ENCODE measurements at regions not wholly inside any gene's neighbourhood (a gene's known extent, or its start where the extent isn't known, plus 50 kb on each side); places are given as distances from the start of the nearest gene placed in this dataset.

DNA sequence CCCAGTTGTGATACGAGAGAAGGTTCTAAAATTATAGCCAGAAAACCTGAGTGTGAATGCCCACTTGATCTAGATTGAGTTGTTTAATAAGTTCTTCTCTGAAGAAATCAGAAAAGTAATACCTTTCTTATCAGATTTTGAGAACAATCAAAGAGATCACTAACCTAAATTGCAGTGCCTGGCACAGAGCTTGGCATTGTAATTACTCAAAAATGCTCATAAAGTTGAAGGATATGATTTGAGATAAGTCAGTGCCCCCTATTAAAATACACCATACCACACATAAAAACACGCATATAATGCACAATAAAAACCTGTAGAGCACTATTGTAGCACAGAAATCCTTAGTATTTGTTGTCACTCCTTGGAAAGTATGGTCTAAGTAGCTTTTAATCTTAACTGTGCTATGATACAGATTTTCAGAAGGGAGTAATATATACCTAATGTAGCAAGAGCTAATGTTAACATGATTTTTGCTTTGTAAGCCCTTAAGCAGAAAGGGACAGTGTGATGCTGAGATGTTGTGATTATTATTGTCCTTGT lies 257.5 kb upstream of the CDH18 start:
- Histone ChIP-seq H3K9me3 (ENCODE audit: control insufficient read depth in 4 of 4, low read length in 3 of 4) (peaks cover 0 to 2% (median 0%) of the 10 kb centered on the region in 4 donors), H3K9ac (ENCODE audit: low read depth in 1 of 2, low read length in 2 of 2) (no peak overlapping the region), H3K4me1 (ENCODE audit: control insufficient read depth in 4 of 4, insufficient read depth in 4 of 4, low read length in 3 of 4) (no peaks in the 10 kb centered on the region), H3K36me3 (ENCODE audit: control insufficient read depth in 4 of 4, insufficient read depth in 3 of 4, low read depth in 1 of 4, low read length in 3 of 4) (no peaks in the 10 kb centered on the region), H3K4me3 (ENCODE audit: low read depth in 1 of 3, low read length in 3 of 3) (no peak overlapping the region), H3K27me3 (ENCODE audit: control insufficient read depth in 4 of 4, insufficient read depth in 4 of 4, low read length in 3 of 4) (no peaks in the 10 kb centered on the region), H3K27ac (ENCODE audit: low read depth in 1 of 2, low read length in 2 of 2) (no peak overlapping the region)
- no peak for DNase-seq (ENCODE audit: low spot score)
- WGBS, result 51% methylated on average over 2 of the region's 2 CpGs
- TF ChIP-seq NR2F2 (IDR thresholded peaks at IDR 0.05) (no peak), FOXA2 (IDR thresholded peaks at IDR 0.05) (no peak)

DNA sequence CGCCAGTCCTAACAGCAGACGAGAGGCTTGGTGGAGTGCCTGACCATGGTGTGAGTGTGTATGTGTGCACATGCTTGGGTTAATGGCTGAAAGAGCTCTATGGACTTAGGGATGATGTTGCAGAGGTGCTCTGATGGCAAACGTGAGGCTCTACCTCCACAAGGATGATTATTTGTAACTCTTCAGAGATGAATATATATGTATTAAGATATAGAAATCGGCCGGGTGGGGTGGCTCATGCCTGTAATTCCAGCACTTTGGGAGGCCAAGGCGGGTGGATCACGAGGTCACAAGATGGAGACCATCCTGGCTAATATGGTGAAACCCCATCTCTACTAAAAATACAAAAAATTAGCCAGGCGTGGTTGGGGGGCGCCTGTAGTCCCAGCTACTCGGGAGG lies 253.4 kb upstream of the CDH18 start:
- 83% methylated on average over 10 of the region's 10 CpGs for WGBS
- Histone ChIP-seq H3K27ac (ENCODE audit: low read depth in 1 of 2, low read length in 2 of 2) (no peak overlapping the region), H3K9ac (ENCODE audit: low read depth in 1 of 2, low read length in 2 of 2) (no peak overlapping the region), H3K9me3 (ENCODE audit: control insufficient read depth in 4 of 4, low read length in 3 of 4) (no peaks in the 10 kb centered on the region), H3K4me1 (ENCODE audit: control insufficient read depth in 4 of 4, insufficient read depth in 4 of 4, low read length in 3 of 4) (no peaks in the 10 kb centered on the region), H3K36me3 (ENCODE audit: control insufficient read depth in 4 of 4, insufficient read depth in 3 of 4, low read depth in 1 of 4, low read length in 3 of 4) (no peaks in the 10 kb centered on the region), H3K27me3 (ENCODE audit: control insufficient read depth in 4 of 4, insufficient read depth in 4 of 4, low read length in 3 of 4) (no peaks in the 10 kb centered on the region), H3K4me3 (ENCODE audit: low read depth in 1 of 3, low read length in 3 of 3) (no peak overlapping the region)
- TF ChIP-seq HNF4G (IDR thresholded peaks at IDR 0.05), result no peak
- TF ChIP-seq, protein P1, sequence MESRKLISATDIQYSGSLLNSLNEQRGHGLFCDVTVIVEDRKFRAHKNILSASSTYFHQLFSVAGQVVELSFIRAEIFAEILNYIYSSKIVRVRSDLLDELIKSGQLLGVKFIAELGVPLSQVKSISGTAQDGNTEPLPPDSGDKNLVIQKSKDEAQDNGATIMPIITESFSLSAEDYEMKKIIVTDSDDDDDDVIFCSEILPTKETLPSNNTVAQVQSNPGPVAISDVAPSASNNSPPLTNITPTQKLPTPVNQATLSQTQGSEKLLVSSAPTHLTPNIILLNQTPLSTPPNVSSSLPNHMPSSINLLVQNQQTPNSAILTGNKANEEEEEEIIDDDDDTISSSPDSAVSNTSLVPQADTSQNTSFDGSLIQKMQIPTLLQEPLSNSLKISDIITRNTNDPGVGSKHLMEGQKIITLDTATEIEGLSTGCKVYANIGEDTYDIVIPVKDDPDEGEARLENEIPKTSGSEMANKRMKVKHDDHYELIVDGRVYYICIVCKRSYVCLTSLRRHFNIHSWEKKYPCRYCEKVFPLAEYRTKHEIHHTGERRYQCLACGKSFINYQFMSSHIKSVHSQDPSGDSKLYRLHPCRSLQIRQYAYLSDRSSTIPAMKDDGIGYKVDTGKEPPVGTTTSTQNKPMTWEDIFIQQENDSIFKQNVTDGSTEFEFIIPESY (IDR thresholded peaks at IDR 0.05), result no peak
- TF ChIP-seq, protein P2, sequence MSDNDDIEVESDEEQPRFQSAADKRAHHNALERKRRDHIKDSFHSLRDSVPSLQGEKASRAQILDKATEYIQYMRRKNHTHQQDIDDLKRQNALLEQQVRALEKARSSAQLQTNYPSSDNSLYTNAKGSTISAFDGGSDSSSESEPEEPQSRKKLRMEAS (IDR thresholded peaks at IDR 0.05), result no peak
- no peak for TF ChIP-seq FOXA1 (IDR thresholded peaks at IDR 0.05)
- TF ChIP-seq, protein P3, sequence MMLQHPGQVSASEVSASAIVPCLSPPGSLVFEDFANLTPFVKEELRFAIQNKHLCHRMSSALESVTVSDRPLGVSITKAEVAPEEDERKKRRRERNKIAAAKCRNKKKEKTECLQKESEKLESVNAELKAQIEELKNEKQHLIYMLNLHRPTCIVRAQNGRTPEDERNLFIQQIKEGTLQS (IDR thresholded peaks at IDR 0.05), result no peak
- TF ChIP-seq, protein P4, sequence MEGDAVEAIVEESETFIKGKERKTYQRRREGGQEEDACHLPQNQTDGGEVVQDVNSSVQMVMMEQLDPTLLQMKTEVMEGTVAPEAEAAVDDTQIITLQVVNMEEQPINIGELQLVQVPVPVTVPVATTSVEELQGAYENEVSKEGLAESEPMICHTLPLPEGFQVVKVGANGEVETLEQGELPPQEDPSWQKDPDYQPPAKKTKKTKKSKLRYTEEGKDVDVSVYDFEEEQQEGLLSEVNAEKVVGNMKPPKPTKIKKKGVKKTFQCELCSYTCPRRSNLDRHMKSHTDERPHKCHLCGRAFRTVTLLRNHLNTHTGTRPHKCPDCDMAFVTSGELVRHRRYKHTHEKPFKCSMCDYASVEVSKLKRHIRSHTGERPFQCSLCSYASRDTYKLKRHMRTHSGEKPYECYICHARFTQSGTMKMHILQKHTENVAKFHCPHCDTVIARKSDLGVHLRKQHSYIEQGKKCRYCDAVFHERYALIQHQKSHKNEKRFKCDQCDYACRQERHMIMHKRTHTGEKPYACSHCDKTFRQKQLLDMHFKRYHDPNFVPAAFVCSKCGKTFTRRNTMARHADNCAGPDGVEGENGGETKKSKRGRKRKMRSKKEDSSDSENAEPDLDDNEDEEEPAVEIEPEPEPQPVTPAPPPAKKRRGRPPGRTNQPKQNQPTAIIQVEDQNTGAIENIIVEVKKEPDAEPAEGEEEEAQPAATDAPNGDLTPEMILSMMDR (IDR thresholded peaks at IDR 0.05; ENCODE audit: low read depth, low read length, missing input control), result no peak
- no peak for TF ChIP-seq YY1 (IDR thresholded peaks at IDR 0.05)
- no peak for TF ChIP-seq HNF4A (conservative IDR thresholded peaks at IDR 0.05)
- TF ChIP-seq FOXA2 (IDR thresholded peaks at IDR 0.05), result no peak
- TF ChIP-seq TAF1 (conservative IDR thresholded peaks at IDR 0.05), result no peak
- no peak for TF ChIP-seq RXRA (IDR thresholded peaks at IDR 0.05)
- TF ChIP-seq EGR1 (IDR thresholded peaks at IDR 0.05; ENCODE audit: low read depth in 2 of 2), result no peak
- TF ChIP-seq NR2F2 (IDR thresholded peaks at IDR 0.05), result no peak
- TF ChIP-seq RAD21 (IDR thresholded peaks at IDR 0.05), result no peak
- TF ChIP-seq, protein P5, sequence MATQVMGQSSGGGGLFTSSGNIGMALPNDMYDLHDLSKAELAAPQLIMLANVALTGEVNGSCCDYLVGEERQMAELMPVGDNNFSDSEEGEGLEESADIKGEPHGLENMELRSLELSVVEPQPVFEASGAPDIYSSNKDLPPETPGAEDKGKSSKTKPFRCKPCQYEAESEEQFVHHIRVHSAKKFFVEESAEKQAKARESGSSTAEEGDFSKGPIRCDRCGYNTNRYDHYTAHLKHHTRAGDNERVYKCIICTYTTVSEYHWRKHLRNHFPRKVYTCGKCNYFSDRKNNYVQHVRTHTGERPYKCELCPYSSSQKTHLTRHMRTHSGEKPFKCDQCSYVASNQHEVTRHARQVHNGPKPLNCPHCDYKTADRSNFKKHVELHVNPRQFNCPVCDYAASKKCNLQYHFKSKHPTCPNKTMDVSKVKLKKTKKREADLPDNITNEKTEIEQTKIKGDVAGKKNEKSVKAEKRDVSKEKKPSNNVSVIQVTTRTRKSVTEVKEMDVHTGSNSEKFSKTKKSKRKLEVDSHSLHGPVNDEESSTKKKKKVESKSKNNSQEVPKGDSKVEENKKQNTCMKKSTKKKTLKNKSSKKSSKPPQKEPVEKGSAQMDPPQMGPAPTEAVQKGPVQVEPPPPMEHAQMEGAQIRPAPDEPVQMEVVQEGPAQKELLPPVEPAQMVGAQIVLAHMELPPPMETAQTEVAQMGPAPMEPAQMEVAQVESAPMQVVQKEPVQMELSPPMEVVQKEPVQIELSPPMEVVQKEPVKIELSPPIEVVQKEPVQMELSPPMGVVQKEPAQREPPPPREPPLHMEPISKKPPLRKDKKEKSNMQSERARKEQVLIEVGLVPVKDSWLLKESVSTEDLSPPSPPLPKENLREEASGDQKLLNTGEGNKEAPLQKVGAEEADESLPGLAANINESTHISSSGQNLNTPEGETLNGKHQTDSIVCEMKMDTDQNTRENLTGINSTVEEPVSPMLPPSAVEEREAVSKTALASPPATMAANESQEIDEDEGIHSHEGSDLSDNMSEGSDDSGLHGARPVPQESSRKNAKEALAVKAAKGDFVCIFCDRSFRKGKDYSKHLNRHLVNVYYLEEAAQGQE (IDR thresholded peaks at IDR 0.05), result no peak
- TF ChIP-seq GABPA (IDR thresholded peaks at IDR 0.05 in 1 of 2, conservative IDR thresholded peaks at IDR 0.05 in 1 of 2), result no peak
- no peak for TF ChIP-seq SP1 (IDR thresholded peaks at IDR 0.05)
- no peak for TF ChIP-seq JUND (IDR thresholded peaks at IDR 0.05)
- no peak for DNase-seq (ENCODE audit: low spot score)
